H1 (cell line): ENCODE measurements at regions not wholly inside any gene's neighbourhood (a gene's known extent, or its start where the extent isn't known, plus 50 kb on each side); places are given as distances from the start of the nearest gene placed in this dataset.
A peak's percentile ranks its signal among the peaks of the same experiment; 100 is the strongest.

Source experiments
- CTCF ChIA-PET: fragments of 300-600 bp; sonication (Branson Sonifier 250); formaldehyde crosslinking; loops from one replicate; lab custom pipeline; 2021; ENCODE audit not compliant: partially characterized antibody; lab: Charles Lee
- POLR2A ChIA-PET: fragments of 300-600 bp; sonication (Branson Sonifier 250); formaldehyde crosslinking; loops from one replicate; lab custom pipeline; 2021; ENCODE audit warnings: inconsistent platforms; ENCODE audit not compliant: partially characterized antibody; lab: Charles Lee
- DNase-seq, 2 experiments: peaks; one replicate each; pipeline versions ENCODE4 v3.0.0 to v3.0.0-alpha.2; 2010 to 2022; ENCODE audit warnings: low spot score in 2 of 2, low read depth in 1 of 2, mixed read lengths in 1 of 2
- FAIRE-seq: peaks from 2 replicates; lab custom pipeline; 2011; peaks lifted over from hg19 to GRCh38; lab: Jason Lieb, UNC
- H2AFZ ChIP-seq: 2 replicates; pipeline ENCODE4 v1.8.1; 2012; ENCODE audit warnings: low read length, inconsistent platforms
- H2AK5ac ChIP-seq: 2 replicates; pipeline ENCODE4 v1.6.1; 2013; ENCODE audit warnings: low read depth, low read length
- H2BK120ac ChIP-seq: replicated peaks from 2 replicates; pipeline ENCODE3; 2013; ENCODE audit warnings: low read depth, low read length, inconsistent platforms
- H2BK12ac ChIP-seq: 2 replicates; pipeline ENCODE4 v1.6.1; 2013; ENCODE audit warnings: low read depth, low read length
- H2BK15ac ChIP-seq: 2 replicates; pipeline ENCODE4 v1.6.1; 2013; ENCODE audit warnings: low read length
- H2BK20ac ChIP-seq: 2 replicates; pipeline ENCODE4 v1.6.1; 2013; ENCODE audit warnings: low read length
- H2BK5ac ChIP-seq: 2 replicates; pipeline ENCODE4 v1.6.1; 2013; ENCODE audit warnings: low read depth, low read length
- H3K14ac ChIP-seq: 2 replicates; pipeline ENCODE4 v1.6.1; 2013; ENCODE audit warnings: inconsistent platforms; ENCODE audit not compliant: insufficient read length
- H3K18ac ChIP-seq: 2 replicates; pipeline ENCODE4 v1.6.1; 2013; ENCODE audit warnings: low read length; ENCODE audit errors: extremely low read depth
- H3K23ac ChIP-seq: 2 replicates; pipeline ENCODE4 v1.6.1; 2013; ENCODE audit warnings: inconsistent platforms; ENCODE audit not compliant: insufficient read length
- H3K23me2 ChIP-seq: 2 replicates; pipeline ENCODE4 v1.6.1; 2013; ENCODE audit warnings: low read depth, low read length
- H3K27ac ChIP-seq: 2 replicates; pipeline ENCODE4 v1.6.1; 2011; ENCODE audit warnings: low read depth, low read length, inconsistent platforms
- H3K27me3 ChIP-seq, 4 experiments: replicated peaks in 1 of 4; 1 replicate in 1 of 4; 2 replicates in 3 of 4; pipeline versions ENCODE4 v1.6.1 to v1.8.1; 2011 to 2013; ENCODE audit warnings: low read length in 3 of 4, mild to moderate bottlenecking in 3 of 4, inconsistent platforms in 2 of 4, mixed read lengths in 2 of 4, moderate library complexity in 1 of 4; ENCODE audit not compliant: control insufficient read depth in 3 of 4, insufficient read depth in 3 of 4; ENCODE audit errors: extremely low read depth in 1 of 4
- H3K36me3 ChIP-seq, 4 experiments: 2 replicates each; pipeline versions ENCODE4 v1.6.1 to v1.8.1; 2011 to 2013; ENCODE audit warnings: mild to moderate bottlenecking in 4 of 4, low read length in 3 of 4, moderate library complexity in 2 of 4, control low read depth in 1 of 4, inconsistent platforms in 1 of 4; ENCODE audit not compliant: insufficient read depth in 4 of 4, control insufficient read depth in 2 of 4
- H3K4ac ChIP-seq: replicated peaks from 2 replicates; pipeline ENCODE3; 2013; ENCODE audit warnings: low read length, low read depth, mixed read lengths, inconsistent platforms; ENCODE audit not compliant: insufficient read length
- H3K4me1 ChIP-seq, 4 experiments: replicated peaks in 1 of 4; 1 replicate in 1 of 4; 2 replicates in 3 of 4; pipeline versions ENCODE4 v1.6.1 to v1.8.1; 2011 to 2013; ENCODE audit warnings: low read length in 3 of 4, inconsistent platforms in 2 of 4, mixed read lengths in 1 of 4; ENCODE audit not compliant: insufficient read depth in 4 of 4, control insufficient read depth in 3 of 4
- H3K4me2 ChIP-seq, 2 experiments: 2 replicates each; pipeline versions ENCODE4 v1.6.1 to v1.8.1; 2011 to 2013; ENCODE audit warnings: low read depth in 2 of 2, low read length in 2 of 2, control low read depth in 1 of 2, inconsistent platforms in 1 of 2, mild to moderate bottlenecking in 1 of 2; ENCODE audit not compliant: insufficient read depth in 1 of 2
- H3K4me3 ChIP-seq, 4 experiments: fragments of 200-600, 300-600 bp in 1 of 4; sonication (generic), shearing (Covaris generic), sonication (Bioruptor Twin) in 1 of 4; 2 replicates each; pipeline versions ENCODE4 v1.5.1 to v1.8.1; 2011 to 2016; ENCODE audit warnings: low read length in 4 of 4, low read depth in 3 of 4, control low read depth in 2 of 4, inconsistent platforms in 2 of 4, mild to moderate bottlenecking in 2 of 4, mixed read lengths in 1 of 4, moderate library complexity in 1 of 4; ENCODE audit not compliant: insufficient read depth in 2 of 4; ENCODE audit errors: extremely low read depth in 1 of 4
- H3K56ac ChIP-seq: replicated peaks from 2 replicates; pipeline ENCODE3; 2013; ENCODE audit warnings: low read depth, mild to moderate bottlenecking, mixed read lengths, low read length, inconsistent platforms; ENCODE audit not compliant: insufficient read length
- H3K79me1 ChIP-seq: 2 replicates; pipeline ENCODE4 v1.6.1; 2013; ENCODE audit warnings: low read depth, low read length, control low read depth
- H3K79me2 ChIP-seq, 2 experiments: 2 replicates each; pipeline versions ENCODE4 v1.6.1 to v1.8.1; 2012 to 2013; ENCODE audit warnings: low read length in 2 of 2, mild to moderate bottlenecking in 2 of 2, inconsistent platforms in 1 of 2; ENCODE audit not compliant: insufficient read depth in 2 of 2, control insufficient read depth in 1 of 2
- H3K9ac ChIP-seq, 4 experiments: replicated peaks in 1 of 4; 1 replicate in 1 of 4; 2 replicates in 3 of 4; pipeline versions ENCODE4 v1.6.1 to v1.8.1; 2011 to 2013; ENCODE audit warnings: low read depth in 3 of 4, low read length in 3 of 4, control low read depth in 2 of 4, mild to moderate bottlenecking in 2 of 4, moderate library complexity in 2 of 4, inconsistent platforms in 1 of 4; ENCODE audit errors: extremely low read depth in 1 of 4
- H3K9me3 ChIP-seq, 2 experiments: 2 replicates each; pipeline versions ENCODE4 v1.6.1 to v1.8.1; 2012 to 2013; ENCODE audit warnings: mild to moderate bottlenecking in 2 of 2, moderate library complexity in 2 of 2, control low read depth in 1 of 2, inconsistent platforms in 1 of 2, low read depth in 1 of 2, low read length in 1 of 2, mixed read lengths in 1 of 2; ENCODE audit not compliant: insufficient read depth in 2 of 2
- H4K20me1 ChIP-seq, 2 experiments: replicated peaks in 1 of 2; 2 replicates each; pipeline versions ENCODE3 to v1.8.1; 2011 to 2013; ENCODE audit warnings: inconsistent platforms in 2 of 2, low read length in 2 of 2, mild to moderate bottlenecking in 1 of 2; ENCODE audit not compliant: insufficient read depth in 2 of 2, control insufficient read depth in 1 of 2
- H4K5ac ChIP-seq: 2 replicates; pipeline ENCODE4 v1.6.1; 2013; ENCODE audit warnings: low read length, low read depth, mixed read lengths, inconsistent platforms; ENCODE audit not compliant: insufficient read length
- H4K8ac ChIP-seq: 2 replicates; pipeline ENCODE4 v1.8.0; 2013; ENCODE audit warnings: mild to moderate bottlenecking, moderate library complexity, low read length, inconsistent platforms; ENCODE audit not compliant: insufficient read depth; ENCODE audit errors: extremely low read depth
- H4K91ac ChIP-seq: replicated peaks from 2 replicates; pipeline ENCODE3; 2013; ENCODE audit warnings: low read length, mixed read lengths, inconsistent platforms; ENCODE audit not compliant: insufficient read length
- CBX8 ChIP-seq: fragments of 300-800, 300-1000 bp; sonication (generic); IDR thresholded peaks from 2 replicates; pipeline ENCODE4 v1.7.1; 2016; ENCODE audit warnings: low read depth, low read length, borderline replicate concordance
- EZH2 ChIP-seq: fragments of 200-600 bp; sonication (generic); IDR thresholded peaks from 2 replicates; pipeline ENCODE4 v1.7.1; 2012; ENCODE audit warnings: low read depth, mild to moderate bottlenecking, moderate library complexity, low read length, inconsistent platforms; ENCODE audit not compliant: severe bottlenecking
- FOSL1 ChIP-seq: IDR thresholded peaks from 2 replicates; pipeline ENCODE4 v1.6.1; 2011; ENCODE audit warnings: mild to moderate bottlenecking, low read depth, low read length, moderate library complexity; ENCODE audit not compliant: insufficient read depth
- GABPA ChIP-seq: IDR thresholded peaks from 2 replicates; pipeline ENCODE4 v1.6.1; 2011; ENCODE audit warnings: mild to moderate bottlenecking, low read length, moderate library complexity, borderline replicate concordance; ENCODE audit not compliant: insufficient read depth
- GTF2F1 ChIP-seq: IDR thresholded peaks from 2 replicates; pipeline ENCODE4 v1.6.1; 2012; ENCODE audit warnings: low read depth, low read length, improper control_type of control experiment, borderline replicate concordance
- JUND ChIP-seq: IDR thresholded peaks from 2 replicates; pipeline ENCODE4 v1.6.1; 2011; ENCODE audit warnings: mild to moderate bottlenecking, improper control_type of control experiment, low read length
- KDM1A ChIP-seq: fragments of 200-600, 300-600 bp; sonication (generic); IDR thresholded peaks from 2 replicates; pipeline ENCODE4 v1.7.1; 2016; ENCODE audit warnings: mild to moderate bottlenecking, low read length, borderline replicate concordance
- MAFK ChIP-seq: IDR thresholded peaks from 2 replicates; pipeline ENCODE4 v1.6.1; 2012; ENCODE audit warnings: low read depth, mild to moderate bottlenecking, improper control_type of control experiment, low read length
- MAX ChIP-seq: IDR thresholded peaks from 2 replicates; pipeline ENCODE4 v1.6.1; 2012; ENCODE audit warnings: inconsistent platforms
- NANOG ChIP-seq: IDR thresholded peaks from 2 replicates; pipeline ENCODE4 v1.6.1; 2011; ENCODE audit warnings: low read length, low read depth, mild to moderate bottlenecking, inconsistent platforms; ENCODE audit not compliant: insufficient read depth, poor library complexity, severe bottlenecking
- POLR2A ChIP-seq, 2 experiments: IDR thresholded peaks; 1 replicate in 1 of 2; 2 replicates in 1 of 2; pipeline ENCODE4 v1.6.1; 2011; ENCODE audit warnings: low read depth in 2 of 2, low read length in 2 of 2, mild to moderate bottlenecking in 2 of 2; ENCODE audit errors: control extremely low read depth in 1 of 2
- RBBP5 ChIP-seq: IDR thresholded peaks from 2 replicates; pipeline ENCODE4 v1.7.1; 2012; ENCODE audit warnings: low read depth, mild to moderate bottlenecking, inconsistent platforms, low read length, moderate library complexity, borderline replicate concordance
- RFX5 ChIP-seq: IDR thresholded peaks from 2 replicates; pipeline ENCODE4 v1.6.1; 2011; ENCODE audit warnings: low read depth, low read length, improper control_type of control experiment, borderline replicate concordance
- SAP30 ChIP-seq: fragments of 300-600 bp; sonication (generic); IDR thresholded peaks from 2 replicates; pipeline ENCODE4 v1.7.1; 2012; ENCODE audit warnings: low read length, moderate library complexity, mild to moderate bottlenecking, inconsistent platforms; ENCODE audit not compliant: insufficient read depth, insufficient replicate concordance
- WGBS, 2 experiments: shearing (Covaris generic) in 1 of 2; methylation state at CpG; one replicate each; pipeline versions ENCODE4 v1.1.6 to v1.1.7; 2013 to 2015; ENCODE audit warnings: low lambda C conversion rate in 2 of 2, mixed read lengths in 2 of 2, inconsistent platforms in 1 of 2, low coverage in 1 of 2, missing lambda C conversion rate in 1 of 2; ENCODE audit not compliant: insufficient replicate concordance in 2 of 2, insufficient coverage in 1 of 2, insufficient read length in 1 of 2; ENCODE audit errors: extremely low coverage in 1 of 2, missing lambda C conversion rate in 1 of 2; 5-methylcytosine and 5-hydroxymethylcytosine counted together

- H3K27me3 ChIP-seq: no peaks in the 10 kb centered on the region
- no peak overlapping the region for H2BK12ac ChIP-seq
- no peak overlapping the region for H3K4me2 ChIP-seq
- H3K56ac ChIP-seq: no peak overlapping the region
- no peak overlapping the region for H4K91ac ChIP-seq
- FAIRE-seq (no peak), DNase-seq (no peak)
- H3K4me3 ChIP-seq: no peak overlapping the region
- ChIA-PET CTCF (no interaction called here), POLR2A (no interaction called here)
- 69% methylated on average over 2 of the region's 2 CpGs; no CpG with 5 or more reads in 1 of the 2 experiments for WGBS, 2 experiments
- no peak overlapping the region for H2AK5ac ChIP-seq
- no peaks in the 10 kb centered on the region for H3K9me3 ChIP-seq
- H3K27ac ChIP-seq: no peak overlapping the region
- H2BK120ac ChIP-seq: no peak overlapping the region
- no peaks in the 10 kb centered on the region for H3K79me1 ChIP-seq
- H3K18ac ChIP-seq: no peak overlapping the region
- H3K23ac ChIP-seq: no peak overlapping the region
- no peak overlapping the region for H4K5ac ChIP-seq
- H3K4ac ChIP-seq: no peak overlapping the region
- no peak overlapping the region for H2BK15ac ChIP-seq
- no peaks in the 10 kb centered on the region for H3K4me1 ChIP-seq
- no peaks in the 10 kb centered on the region for H4K20me1 ChIP-seq
- H3K23me2 ChIP-seq: no peaks in the 10 kb centered on the region
- H4K8ac ChIP-seq: no peak overlapping the region
- H3K79me2 ChIP-seq: no peaks in the 10 kb centered on the region
- H2AFZ ChIP-seq: 0 out of 2 replicates have a peak overlapping the region, but pooled peaks have one; percentile 4
- H3K9ac ChIP-seq: no peak overlapping the region
- H3K14ac ChIP-seq: no peak overlapping the region
- no peak overlapping the region for H2BK5ac ChIP-seq
- no peaks in the 10 kb centered on the region for H3K36me3 ChIP-seq
- no peak overlapping the region for H2BK20ac ChIP-seq
- TF ChIP-seq RFX5 (no peak), MAFK (no peak), GABPA (no peak), KDM1A (no peak), SAP30 (no peak), EZH2 (no peak), JUND (no peak), GTF2F1 (no peak), MAX (no peak), FOSL1 (no peak), CBX8 (no peak), NANOG (no peak), RBBP5 (no peak), POLR2A (IDR thresholded peaks at IDR 0.05; ENCODE audit: control extremely low read depth in 1 of 2, low read depth in 2 of 2, low read length in 2 of 2) (no peak)
Observed at GRCh38 chr4:134510544-134510943, 309.0 kb upstream of the PABPC4L start.
